ENCODE measurements at regions not wholly inside any gene's neighbourhood (a gene's known extent, or its start where the extent isn't known, plus 50 kb on each side); places are given as distances from the start of the nearest gene placed in this dataset.

DNA sequence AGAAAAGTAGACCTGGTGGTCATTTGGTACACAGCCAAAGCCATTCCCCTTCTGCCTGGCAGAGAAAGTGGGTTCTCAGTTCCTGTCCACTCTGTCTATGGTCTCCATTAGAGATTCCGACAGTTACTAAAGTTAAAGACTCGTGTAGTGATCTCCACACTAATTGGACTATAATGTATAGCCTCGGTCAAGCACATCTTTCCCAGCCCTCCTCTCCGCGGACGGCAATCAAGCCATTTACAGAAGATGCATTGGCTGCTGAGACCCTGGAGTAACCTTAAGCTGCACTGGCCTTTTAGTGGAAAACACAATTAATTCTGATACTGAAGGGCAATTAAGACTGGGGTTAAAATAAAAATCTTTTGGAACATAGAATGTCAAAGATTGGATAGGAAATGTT lies 865.3 kb downstream of the MCTP2 start:
- no peak for DNase-seq

DNA sequence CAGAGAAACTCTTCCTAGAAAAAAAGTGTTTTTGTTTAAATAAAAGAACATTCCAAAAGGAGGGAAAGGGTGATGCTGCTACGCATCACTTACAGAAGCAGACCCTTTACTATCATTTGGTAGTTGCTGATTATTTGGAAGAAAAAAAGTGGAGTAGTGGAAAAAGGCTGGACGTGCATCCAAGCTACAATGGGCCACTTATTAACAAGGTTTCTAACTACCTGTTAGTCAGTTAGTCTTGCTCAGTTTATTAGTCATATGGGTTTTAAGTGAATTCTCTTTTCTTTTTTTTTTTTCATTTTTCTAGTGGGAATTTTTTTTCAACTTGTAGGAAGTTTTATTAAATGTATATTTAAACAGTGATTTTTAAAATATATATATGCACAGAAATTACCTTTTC lies 866.0 kb downstream of the MCTP2 start:
- DNase-seq, result no peak

DNA sequence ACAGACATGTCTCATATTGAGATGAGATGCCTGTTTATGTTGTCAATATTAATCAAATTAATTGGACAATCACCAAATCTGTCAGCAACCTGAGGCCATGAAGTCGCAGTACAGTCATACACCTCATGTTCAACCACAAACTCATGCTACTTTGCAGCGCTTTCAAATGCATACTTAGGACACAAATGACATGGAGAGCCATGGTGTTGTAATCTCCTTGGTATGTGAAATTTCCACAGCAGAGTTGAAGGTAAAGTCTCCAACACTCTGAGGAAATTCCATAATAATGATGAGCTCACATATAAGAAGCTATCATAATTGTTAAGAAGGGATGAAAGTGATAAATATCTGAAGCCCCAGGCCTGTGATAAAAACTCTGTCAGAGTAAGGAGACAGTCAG lies 873.9 kb downstream of the MCTP2 start:
- no peak for DNase-seq

DNA sequence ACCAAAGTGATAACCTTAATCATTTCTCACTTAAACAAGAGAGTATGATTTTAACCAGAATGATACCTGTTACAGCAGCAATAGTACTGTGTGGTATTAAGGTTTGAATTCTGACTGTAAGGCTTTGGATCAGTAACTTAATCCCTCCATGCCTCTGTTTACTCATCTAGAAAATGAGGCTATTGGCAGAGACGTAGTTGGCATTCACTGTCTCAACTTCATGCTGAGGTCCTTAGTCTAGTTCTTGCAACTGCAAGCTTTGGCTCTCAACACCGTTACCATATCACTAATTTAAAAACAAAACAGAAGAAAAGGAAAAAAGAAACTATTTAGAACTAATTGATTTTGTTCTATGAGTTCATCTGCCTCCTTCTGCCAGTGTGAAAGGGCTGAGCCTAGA lies 875.4 kb downstream of the MCTP2 start:
- no peak for DNase-seq

DNA sequence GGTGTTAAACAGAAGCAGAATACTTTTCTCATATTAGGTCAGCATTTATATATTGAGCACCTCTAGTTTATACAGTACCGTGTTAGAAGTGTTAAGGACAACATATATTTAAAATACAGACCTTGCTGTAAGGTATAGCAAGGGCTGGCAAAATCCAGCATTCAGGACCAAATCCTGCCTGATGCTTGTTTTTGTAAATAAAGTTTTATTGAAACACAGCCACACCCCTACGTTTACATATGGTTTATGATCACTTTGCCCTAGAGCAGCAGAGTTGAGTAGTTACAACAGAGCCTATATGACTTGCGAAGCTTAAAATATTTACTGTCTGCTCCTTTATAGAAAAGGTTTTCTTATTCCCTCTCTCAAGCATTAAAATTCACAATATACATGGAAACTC lies 877.3 kb downstream of the MCTP2 start:
- DNase-seq, result no peak

DNA sequence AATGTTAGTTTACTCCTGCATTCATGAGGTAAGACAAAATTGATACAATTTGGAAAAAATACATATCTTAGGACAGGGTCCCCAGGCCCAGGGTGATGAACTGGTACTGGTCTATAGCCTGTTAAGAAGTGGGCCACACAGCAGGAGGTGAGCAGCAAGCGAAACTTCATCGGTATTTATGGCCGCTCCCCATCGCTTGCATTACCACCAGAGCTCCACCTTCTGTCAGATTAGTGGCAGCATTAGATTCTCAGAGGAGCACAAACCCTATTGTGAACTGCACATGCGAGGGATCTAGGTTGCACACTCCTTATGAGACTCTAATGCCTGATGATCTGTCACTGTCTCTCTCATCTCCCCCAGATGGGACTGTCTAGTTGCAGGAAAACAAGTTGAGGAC lies 880.6 kb downstream of the MCTP2 start:
- DNase-seq, result no peak

DNA sequence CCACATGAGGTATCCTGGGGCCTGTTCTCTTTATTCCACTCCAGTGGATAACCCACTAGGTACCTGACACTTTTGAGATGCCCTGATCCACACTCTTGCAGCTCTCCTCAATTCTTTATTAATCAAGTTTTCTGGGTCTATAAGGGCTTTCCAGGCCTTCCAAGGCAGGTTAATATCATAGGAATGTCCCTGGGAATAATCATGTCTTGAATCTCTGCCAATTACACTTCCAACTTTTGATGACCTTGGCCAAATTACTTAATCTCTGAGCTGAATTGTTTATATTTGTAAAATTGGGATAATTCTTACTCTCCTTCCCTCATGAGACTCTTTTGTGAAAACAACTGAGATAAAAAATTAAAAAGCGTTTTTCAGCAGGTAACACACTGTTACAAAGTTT lies 881.7 kb downstream of the MCTP2 start:
- no peak for DNase-seq

DNA sequence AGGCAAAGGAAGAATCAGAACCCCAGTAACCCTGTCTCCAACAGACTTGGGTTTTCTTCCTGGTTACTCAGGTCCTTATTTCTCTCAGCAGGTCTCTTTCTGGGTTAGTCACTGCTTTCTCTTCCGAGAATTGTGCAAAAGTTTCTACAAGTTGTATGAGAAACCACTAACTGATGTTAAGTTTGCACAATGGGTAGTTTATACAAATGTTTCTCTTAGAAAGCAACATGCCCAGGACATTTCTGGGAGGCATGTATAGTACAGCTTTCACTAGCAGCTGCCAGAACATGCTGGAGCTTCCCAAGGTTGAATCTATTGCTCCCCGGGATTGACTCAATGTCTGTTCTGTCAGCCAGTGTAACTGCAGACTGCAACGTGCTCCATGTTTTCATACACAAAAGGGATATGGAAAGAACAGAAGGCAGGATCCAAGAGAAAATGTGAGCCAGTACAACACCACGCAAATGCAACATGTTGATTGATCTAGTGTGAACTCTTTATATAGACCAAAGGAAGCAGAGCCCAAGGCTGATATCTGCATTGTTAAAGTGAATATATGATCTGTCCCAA lies 887.8 kb downstream of the MCTP2 start:
- no peak for DNase-seq

DNA sequence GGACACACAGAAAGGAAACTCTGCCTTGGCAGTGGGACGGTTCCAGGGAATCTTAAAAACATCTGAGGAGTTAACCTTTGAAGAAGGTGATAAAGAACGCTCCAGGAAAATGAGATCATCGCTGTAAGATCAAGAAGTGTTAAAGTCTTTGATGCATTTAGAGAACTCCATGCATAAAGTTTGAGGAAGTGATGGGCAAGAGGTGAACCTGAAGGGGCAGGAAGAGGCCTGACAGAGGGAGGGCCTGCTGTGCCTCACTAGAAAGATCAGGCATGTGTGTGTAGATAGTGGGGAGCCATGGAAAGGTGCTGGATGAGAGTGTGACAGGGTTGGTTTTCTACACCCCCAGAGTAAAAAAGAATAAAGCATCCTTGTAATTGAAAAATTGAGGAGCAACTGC lies 889.2 kb downstream of the MCTP2 start:
- no peak for DNase-seq

DNA sequence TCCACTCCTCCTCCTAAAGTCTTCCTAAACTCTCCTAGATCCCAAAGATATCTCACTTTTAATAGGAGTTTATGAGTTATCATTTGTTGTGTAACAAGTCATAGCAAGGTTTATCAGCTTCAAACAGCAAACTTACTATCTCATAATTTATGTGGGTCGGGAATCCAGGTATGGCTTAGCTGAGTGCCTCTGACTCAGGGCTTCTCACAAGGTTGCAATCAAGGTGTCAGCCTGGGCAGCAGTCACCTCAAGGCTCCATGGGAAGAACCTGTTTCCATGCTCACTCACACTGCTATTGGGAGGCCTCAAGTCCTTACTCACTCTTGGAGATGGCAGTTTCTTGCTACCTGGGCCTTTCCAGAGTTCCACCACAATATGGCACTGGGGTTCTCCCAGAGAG lies 889.8 kb downstream of the MCTP2 start:
- no peak for DNase-seq

DNA sequence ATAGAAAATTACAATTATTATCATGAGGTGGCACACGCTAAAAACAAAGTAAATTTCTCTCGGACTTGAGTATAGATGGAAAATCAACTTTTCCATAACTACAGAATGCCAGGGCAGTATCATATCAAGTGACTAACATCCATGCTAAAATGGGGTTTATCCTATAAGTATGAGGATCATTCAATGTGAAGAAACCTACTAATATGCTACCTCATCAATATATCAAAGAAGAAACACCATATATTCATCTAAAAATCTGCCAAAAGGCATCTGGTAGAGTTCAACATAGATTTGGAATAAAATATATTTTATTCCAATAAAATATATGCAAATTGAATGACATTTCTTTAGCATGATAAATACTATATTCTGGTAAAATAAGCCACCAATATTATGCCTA lies 894.4 kb downstream of the MCTP2 start:
- DNase-seq, result no peak

DNA sequence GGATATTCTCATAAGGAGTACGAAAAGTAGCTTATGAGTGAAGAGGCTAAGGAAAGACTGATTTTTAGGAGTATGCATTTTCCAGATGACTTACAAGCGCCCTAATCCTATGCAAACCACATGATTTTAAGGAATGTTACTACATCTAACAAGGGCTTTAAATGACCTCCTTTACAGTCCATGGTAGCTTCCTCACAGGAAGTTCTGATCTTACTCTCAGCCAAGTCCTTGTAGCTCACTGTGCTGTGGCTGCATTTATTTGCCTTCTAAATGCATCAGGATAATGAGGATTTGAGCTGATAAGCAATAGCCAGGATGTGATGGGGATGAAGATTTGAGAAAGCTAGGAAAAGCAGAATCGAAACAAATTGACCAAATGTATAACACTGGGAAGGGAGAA lies 896.0 kb downstream of the MCTP2 start:
- DNase-seq, result no peak

DNA sequence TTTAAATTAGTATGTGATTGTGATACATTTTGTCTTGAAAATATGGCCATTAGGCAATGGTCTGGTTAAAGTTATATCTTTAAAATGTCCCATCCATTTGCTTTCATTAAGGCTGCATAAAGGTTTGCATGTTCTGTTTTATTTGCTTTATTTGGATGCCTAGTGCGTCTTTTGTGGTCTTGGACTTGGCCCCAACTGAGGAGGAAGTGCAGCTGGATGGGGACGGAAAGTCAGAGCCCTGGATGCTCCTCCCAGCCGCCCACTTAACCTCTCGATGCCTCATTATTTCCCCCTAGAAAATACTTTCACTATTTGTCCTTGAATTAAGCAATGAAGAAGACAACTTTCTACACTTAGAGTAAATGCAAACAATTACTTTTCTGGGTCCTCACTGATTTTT lies 898.2 kb downstream of the MCTP2 start:
- DNase-seq, result no peak

DNA sequence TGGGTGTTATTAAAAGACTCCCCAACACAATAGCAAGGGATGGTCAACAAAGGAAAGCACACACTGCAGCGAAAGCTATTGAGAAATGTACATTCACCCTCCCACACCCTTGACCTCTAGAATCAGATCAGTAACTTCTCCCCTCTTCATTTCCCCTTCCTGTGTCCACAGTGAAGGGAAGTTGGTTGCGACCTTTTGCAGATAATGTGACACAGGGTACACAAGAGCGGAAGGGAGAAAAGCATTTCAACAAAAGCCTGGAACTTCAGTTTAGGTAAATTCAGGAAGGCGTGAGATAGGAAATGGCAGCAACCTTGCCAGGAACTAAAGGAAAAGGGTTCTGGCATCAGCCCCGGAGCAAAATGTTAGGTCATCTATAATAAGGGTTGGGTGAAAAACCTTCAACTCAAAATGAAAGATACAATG lies 899.8 kb downstream of the MCTP2 start:
- no peak for DNase-seq

DNA sequence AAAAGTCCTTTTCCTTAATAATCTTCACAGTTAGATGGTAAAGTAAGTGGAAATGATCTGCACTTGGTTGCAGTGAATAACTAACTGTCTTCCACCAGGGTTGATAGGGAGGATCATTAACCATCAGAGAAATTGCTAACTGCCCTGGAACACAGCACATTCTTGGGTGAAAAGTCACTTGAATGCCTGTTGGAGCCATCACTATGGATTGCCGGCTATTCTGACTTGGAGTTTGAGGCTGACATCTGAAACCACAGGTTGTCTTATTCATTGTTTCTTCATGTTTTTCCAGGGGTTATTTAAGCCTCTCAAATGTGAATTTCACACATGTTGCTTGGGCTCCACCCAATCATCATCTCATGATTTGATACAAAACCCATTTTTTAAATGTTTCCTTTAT lies 901.4 kb downstream of the MCTP2 start:
- no peak for DNase-seq

DNA sequence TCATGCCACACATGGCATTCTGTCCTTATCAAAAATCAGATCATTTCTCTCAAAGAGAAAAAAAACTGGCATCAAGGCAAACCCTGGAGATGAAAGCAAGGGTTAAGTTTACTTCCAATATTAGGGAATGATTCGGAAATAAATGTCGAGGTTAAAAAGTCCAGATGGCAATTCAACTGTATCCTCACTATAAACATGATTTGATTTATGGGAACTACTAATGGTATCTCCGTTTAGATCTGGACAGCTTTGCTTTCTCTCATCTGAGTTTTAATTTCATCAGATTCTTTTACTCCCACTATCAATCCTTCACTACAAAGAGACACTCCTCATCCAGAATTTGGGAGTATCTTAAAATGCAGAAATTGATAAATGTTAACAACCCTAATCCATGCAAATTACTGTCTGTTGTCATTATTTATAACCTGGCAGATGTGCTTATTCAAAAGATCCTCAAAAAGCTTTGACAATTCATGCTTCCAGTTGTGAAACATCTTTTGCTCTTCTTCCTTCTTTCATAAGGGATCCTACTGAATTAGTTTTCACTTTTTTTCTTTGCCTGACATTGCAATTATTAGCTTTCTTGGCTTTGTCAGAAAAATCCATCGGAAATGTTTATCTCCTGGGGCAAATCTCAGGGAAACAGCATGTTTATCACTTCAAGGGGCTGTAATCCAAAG lies 903.2 kb downstream of the MCTP2 start:
- no peak for DNase-seq

DNA sequence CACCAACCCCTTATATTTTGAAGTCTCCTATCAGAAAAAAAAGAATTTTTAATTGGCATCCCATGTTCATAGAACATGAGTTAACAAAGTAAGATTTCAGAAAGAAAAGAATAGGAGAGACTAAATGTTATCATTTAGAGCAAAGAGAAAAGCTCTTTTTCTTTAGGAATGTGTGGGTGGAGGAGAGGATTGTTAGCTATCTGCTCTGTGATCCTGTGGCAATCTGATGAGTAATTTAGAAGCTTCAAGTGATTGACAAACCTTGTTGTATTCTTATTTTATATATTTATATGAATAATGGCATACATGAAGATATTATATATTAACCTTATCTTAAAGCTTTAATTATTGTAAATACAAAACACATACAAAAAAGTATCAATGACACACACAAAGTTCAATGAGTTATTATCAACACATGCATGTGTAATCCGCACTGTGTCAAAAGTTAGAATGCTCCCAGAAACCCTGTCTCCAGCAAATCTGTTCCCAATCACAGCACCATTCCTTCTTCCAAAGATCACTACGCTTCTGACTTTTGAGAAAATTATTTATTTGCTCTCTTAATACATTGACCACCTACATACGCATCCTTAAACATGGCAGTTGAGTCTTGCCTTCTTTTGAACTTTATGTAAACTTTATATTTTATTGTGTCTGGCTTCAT lies 907.4 kb downstream of the MCTP2 start:
- no peak for DNase-seq

DNA sequence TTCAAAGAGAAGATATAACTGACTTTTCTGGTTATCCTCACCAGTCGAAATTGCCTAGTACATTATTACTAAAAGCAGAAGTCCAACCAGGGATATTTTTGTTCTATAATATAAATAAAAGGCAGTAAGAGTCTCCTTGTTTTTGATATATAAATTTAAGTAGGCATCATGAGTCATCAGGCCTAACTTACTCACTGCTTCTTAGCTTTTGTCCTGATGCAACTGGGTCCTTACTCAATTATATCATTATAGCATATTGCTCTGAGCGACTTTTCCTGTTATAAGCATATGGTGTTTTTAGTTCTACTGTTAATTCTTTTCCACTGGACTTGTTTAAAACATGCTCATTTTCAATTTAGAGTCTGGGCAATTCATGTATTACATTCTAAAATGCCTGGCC lies 910.1 kb downstream of the MCTP2 start:
- no peak for DNase-seq

DNA sequence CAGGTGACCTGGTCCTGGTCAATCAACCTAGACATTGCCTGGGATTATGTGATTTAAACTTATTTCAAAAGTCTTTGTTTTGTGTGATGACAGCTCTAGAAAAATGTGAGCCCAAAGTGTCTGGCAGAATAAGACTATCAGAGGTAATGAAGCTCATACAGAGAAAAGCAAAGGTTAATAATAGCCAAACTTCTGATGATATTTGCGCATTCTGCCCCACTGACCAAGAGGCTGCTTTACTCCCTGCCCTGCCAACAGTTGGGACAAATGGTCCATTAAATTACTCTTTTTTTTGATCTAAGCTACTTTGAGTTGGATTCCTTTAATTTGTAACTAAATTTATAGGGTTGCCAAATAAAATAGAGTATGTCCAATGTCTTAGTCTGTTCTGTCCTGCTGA lies 911.2 kb downstream of the MCTP2 start:
- no peak for DNase-seq

DNA sequence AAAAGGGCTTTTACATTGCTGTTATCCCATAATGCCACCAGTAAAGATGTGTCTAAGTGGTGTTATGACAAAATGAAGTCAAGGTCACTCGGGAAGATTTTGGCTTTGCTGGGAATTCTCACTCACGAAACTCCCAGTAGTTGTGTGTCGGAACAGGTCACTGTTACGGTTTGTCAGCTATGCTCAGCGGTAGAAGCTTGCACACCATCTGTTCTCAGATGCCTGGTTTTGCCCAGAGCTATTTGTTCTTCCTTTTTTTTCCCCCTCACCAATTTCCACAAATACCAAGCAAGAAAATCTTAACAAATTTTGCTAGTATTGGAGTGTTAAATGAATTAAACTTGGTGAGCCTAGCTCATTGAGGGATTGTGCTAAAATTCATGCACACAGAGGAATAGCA lies 915.1 kb downstream of the MCTP2 start:
- DNase-seq, result no peak

DNA sequence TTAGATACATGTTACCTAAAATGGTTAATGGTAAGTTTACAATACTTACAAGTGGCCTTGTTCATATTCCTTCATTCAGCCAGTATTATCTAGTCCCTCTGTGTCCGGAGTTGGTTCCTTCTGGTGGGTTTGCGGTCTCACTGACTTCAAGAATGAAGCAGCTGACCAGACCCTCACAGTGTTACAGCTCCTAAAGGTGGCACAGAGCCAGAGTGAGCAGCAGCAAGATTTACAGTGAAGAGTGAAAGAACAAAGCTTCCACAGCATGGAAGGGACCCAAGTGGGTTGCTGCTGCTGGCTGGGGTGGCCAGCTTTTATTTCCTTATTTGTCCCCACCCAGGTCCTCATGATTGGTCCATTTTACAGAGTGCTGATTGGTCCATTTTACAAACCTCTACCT lies 916.8 kb downstream of the MCTP2 start:
- DNase-seq, result no peak

DNA sequence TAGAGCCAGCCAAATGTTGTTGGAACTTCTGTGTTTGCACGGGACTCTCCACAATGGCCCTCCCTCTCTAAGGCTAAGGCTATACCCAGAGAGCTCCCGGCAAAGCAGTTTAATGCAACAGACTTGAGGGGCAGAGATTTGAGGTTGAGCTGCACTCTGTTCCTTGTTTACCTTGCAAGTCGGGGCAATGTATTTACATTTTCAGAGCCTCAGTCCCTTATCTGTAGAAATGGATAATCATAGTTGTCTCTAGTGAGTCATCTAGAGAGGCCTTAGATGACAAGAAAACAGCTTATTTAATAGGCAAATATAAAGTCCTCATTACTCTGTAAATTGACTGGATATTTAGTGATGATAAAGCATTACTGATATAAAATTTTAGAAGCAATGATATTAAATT lies 917.7 kb downstream of the MCTP2 start:
- DNase-seq, result no peak

DNA sequence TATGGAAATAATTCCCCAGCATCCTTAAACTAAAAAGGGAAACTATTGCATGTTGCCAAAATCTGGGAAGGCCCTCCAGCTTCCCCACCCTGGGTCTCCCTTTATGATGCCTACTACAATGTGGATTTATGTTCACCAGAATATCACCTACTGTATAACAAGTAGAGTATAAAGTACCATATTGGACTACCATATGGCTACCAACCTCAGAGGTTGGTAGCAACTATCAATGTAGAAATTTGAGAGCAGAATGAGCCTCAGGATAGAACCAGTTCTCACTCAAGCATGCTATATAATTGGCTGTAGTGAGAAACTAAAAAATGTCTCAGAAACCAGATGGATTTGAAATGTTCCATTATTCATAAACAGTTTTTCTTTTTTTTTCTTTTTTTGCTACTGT lies 918.4 kb downstream of the MCTP2 start:
- no peak for DNase-seq

DNA sequence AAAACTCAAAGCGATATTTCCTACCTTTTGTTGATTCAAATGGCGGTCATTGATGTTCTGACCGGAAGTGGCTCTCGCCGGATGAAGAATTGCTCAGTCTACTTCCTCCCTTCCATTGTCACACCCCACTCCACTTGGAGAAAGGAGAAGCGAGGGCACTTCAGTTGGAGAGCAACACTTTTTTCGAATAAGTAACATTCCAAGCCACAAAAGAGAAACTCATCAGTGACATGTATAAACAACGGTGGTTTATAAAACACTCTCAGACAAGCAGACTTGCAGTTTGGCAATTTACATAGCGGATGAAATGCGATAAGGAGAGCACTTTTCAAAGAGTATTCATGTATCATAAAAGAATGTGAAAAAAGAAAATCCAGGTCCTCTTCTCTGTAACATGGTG lies 919.1 kb downstream of the MCTP2 start:
- no peak for DNase-seq

DNA sequence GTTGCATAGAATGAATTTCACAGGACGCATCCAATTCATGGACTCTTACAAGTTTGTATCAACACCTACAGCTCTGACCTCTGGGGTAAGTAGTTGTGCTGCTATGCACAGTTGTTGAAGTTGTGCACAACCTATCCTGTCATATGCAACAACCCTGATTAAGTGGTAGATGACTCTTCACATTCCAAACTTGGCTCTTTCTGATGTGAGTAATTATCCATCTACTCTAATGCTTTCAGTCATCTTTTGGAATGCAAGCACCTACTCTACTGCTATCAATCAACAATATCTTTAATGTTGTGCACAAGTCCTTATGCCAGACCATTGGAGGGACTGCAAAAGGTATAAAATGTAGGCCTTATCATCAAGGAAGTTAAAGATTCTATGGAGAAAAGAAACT lies 921.4 kb downstream of the MCTP2 start:
- no peak for DNase-seq
